ENCODE measurements at regions not wholly inside any gene's neighbourhood (a gene's known extent, or its start where the extent isn't known, plus 50 kb on each side); places are given as distances from the start of the nearest gene placed in this dataset.

DNA sequence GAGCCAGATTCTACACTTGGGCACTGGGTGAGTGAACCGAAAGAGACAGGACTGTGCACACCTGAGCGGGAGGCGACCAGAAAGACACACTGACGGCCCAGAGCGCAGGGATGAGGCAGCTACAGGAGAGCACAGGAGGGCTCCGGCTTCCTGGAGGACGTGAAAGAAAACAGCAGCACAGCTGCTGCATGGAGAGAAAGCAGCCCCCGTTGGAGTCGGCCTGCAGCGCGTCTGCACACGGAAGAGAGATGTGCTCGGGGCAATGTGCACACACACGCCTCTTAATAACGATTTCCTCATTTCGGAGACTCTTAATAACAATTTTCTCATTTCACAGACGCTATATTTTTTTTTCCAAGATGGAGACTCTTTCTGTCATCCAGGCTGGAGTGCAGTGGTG lies 160.4 kb downstream of the CTTN start:
- TF ChIP-seq EZH2 (IDR thresholded peaks at IDR 0.05; ENCODE audit: insufficient read depth, poor library complexity, severe bottlenecking), result no peak
- no peak for TF ChIP-seq EZH2phosphoT487 (IDR thresholded peaks at IDR 0.05; ENCODE audit: insufficient read depth, low read depth)

All from GM23248 (cell line).